Prostate gland (tissue), 2 donors: ENCODE measurements at regions not wholly inside any gene's neighbourhood (a gene's known extent, or its start where the extent isn't known, plus 50 kb on each side); places are given as distances from the start of the nearest gene placed in this dataset.

Experiments
- DNase-seq: peaks from one replicate; pipeline ENCODE4 v3.0.0-alpha.2; 2019; ENCODE audit warnings: low spot score
- H3K27ac ChIP-seq, 2 donors: fragments of 200-600 bp; sonication (generic); 2 replicates each; pipeline ENCODE4 v1.5.1; 2017 to 2019
- H3K27me3 ChIP-seq: fragments of 200-600 bp; sonication (generic); replicated peaks from 2 replicates; pipeline ENCODE4 v1.5.1; 2019; ENCODE audit not compliant: insufficient read depth
- H3K36me3 ChIP-seq, 2 donors: fragments of 200-600 bp; sonication (generic); 1 replicate in 1 of 2; 2 replicates in 1 of 2; pipeline versions ENCODE4 v1.5.1 to v1.8.1; 2017 to 2019
- H3K4me1 ChIP-seq: fragments of 200-600 bp; sonication (generic); replicated peaks from 2 replicates; pipeline ENCODE4 v1.5.1; 2019
- H3K4me3 ChIP-seq, 2 donors: fragments of 200-600 bp; sonication (generic); 2 replicates each; pipeline ENCODE4 v1.5.1; 2017 to 2019
- H3K9me3 ChIP-seq: fragments of 200-600 bp; sonication (generic); 2 replicates; pipeline ENCODE4 v1.5.1; 2017
- CTCF ChIP-seq, 4 experiments: fragments of 200-600 bp in 2 of 4; fragments of 450-650 bp in 2 of 4; sonication (generic) in 2 of 4; IDR thresholded peaks; 1 replicate in 3 of 4; 2 replicates in 1 of 4; pipeline ENCODE4 v1.5.1; 2016 to 2019; ENCODE audit warnings: antibody characterized with exemption in 4 of 4, mild to moderate bottlenecking in 2 of 4, moderate library complexity in 2 of 4
- POLR2A ChIP-seq: fragments of 450-650 bp; IDR thresholded peaks from one replicate; pipeline ENCODE4 v1.6.1; 2016; ENCODE audit warnings: antibody characterized with exemption, mild to moderate bottlenecking
- POLR2AphosphoS5 ChIP-seq: sonication (generic); formaldehyde crosslinking; IDR thresholded peaks from one replicate; pipeline ENCODE4 v1.6.1; 2017; ENCODE audit warnings: antibody characterized with exemption
- WGBS: methylation state at CpG from one replicate; pipeline ENCODE4 v1.1.5; 2018; 5-methylcytosine and 5-hydroxymethylcytosine counted together
- intact Hi-C: fragments of 100-400 bp; cut with DNase I; formaldehyde crosslinking; loops from one replicate; pipeline ENCODE4 v1.14.2; 2022

GRCh38 chrY:8063973-8064372 lies 1152.4 kb upstream of the AMELY start:
- Histone ChIP-seq H3K4me3 (no peak overlapping the region), H3K27me3 (no peaks in the 10 kb centered on the region), H3K27ac (no peak overlapping the region), H3K9me3 (no peaks in the 10 kb centered on the region), H3K4me1 (no peaks in the 10 kb centered on the region), H3K36me3 (no peaks in the 10 kb centered on the region)
- no peak for DNase-seq
- intact Hi-C loops = no loop called here
- 84% methylated on average over 2 of the region's 2 CpGs for WGBS
- TF ChIP-seq POLR2AphosphoS5 (no peak), CTCF (IDR thresholded peaks at IDR 0.05) (no peak), POLR2A (no peak)

DNA sequence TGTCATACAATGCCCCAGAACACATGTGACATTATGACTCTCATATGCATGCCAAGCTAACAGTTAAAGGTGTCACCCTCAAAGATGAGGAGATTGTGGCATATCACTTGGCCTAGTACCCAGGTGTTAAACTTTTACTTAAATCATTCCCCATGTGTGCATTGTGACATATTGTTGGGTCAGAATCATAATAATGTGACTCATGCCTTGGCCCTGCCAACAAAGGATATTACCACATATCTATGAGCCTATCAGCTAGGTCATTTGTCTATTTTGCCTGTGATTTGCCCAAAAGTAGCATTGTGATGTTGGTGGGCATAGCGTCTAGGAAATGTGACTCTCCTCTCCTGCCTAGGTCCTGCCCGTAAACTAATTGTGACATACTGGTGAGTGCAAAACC lies 1147.1 kb upstream of the AMELY start:
- H3K27me3 ChIP-seq = no peaks in the 10 kb centered on the region
- intact Hi-C loops = no loop called here
- H3K4me3 ChIP-seq = no peak overlapping the region
- 100% methylated on average over 2 of the region's 2 CpGs for WGBS
- no peak for DNase-seq
- no peak overlapping the region for H3K27ac ChIP-seq
- H3K4me1 ChIP-seq = no peaks in the 10 kb centered on the region
- H3K9me3 ChIP-seq = no peaks in the 10 kb centered on the region
- H3K36me3 ChIP-seq = no peaks in the 10 kb centered on the region
- no peak for TF ChIP-seq POLR2A
- no peak for TF ChIP-seq CTCF (IDR thresholded peaks at IDR 0.05)
- TF ChIP-seq POLR2AphosphoS5 = no peak

DNA sequence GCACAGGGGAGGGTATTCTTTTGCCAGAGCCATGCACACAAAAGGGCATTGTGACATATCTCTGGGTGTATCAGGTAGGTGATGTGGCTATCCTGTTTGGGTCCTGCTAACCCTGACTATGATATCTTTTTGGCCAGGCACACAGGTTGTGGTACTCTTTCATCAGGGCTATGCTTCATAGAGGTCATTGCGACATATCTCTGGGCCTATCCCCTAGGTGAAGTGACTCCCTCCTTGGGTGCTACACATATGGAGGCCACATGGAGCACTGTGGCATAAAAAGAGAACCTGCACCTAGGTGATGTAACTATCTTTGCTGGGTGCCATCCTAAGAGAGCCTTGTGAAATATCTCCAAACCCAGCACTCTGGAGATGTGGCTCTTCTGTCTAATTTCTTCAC lies 1139.8 kb upstream of the AMELY start:
- Histone ChIP-seq H3K36me3 (no peaks in the 10 kb centered on the region), H3K9me3 (no peaks in the 10 kb centered on the region), H3K27me3 (no peaks in the 10 kb centered on the region), H3K27ac (no peak overlapping the region), H3K4me1 (no peaks in the 10 kb centered on the region), H3K4me3 (no peak overlapping the region)
- no peak for DNase-seq
- TF ChIP-seq POLR2A = no peak
- no peak for TF ChIP-seq CTCF (IDR thresholded peaks at IDR 0.05)
- intact Hi-C loops = no loop called here
- WGBS = 100% methylated on average over 1 of the region's 1 CpG

DNA sequence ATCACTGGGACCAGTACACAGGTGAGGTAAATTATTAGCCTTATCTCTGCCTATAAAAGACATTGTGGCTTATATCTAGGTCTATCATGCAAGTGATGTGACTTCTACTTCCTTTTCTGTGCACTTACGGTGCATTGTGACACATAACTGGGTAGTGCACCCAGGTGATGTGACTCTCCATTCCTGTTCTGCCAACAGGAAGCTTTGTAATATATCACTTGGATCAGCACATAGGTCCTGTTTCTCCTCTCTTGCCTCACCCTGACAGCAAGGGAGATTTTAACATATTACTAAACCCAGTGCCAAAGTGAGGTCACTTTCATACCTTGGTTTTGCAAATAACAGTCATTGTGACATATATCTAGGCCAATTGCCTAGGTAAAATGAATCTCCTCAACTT lies 1129.7 kb upstream of the AMELY start:
- no peaks in the 10 kb centered on the region for H3K4me1 ChIP-seq
- intact Hi-C loops = no loop called here
- no peaks in the 10 kb centered on the region for H3K27me3 ChIP-seq
- 45% methylated on average over 1 of the region's 1 CpG for WGBS
- TF ChIP-seq CTCF (IDR thresholded peaks at IDR 0.05) (no peak), POLR2AphosphoS5 (no peak)
- DNase-seq = no peak
- no peaks in the 10 kb centered on the region for H3K9me3 ChIP-seq
- H3K4me3 ChIP-seq = no peak overlapping the region
- no peak overlapping the region for H3K27ac ChIP-seq
- no peaks in the 10 kb centered on the region for H3K36me3 ChIP-seq

GRCh38 chrY:8036563-8036962 lies 1125.0 kb upstream of the AMELY start:
- intact Hi-C loops = no loop called here
- Histone ChIP-seq H3K27me3 (no peaks in the 10 kb centered on the region), H3K27ac (no peak overlapping the region), H3K36me3 (no peaks in the 10 kb centered on the region), H3K4me1 (no peaks in the 10 kb centered on the region), H3K9me3 (no peaks in the 10 kb centered on the region), H3K4me3 (no peak overlapping the region)
- TF ChIP-seq POLR2A (no peak), POLR2AphosphoS5 (no peak), CTCF (IDR thresholded peaks at IDR 0.05) (no peak)
- DNase-seq = no peak
